HG02610 (cell line): ENCODE measurements at regions not wholly inside any gene's neighbourhood (a gene's known extent, or its start where the extent isn't known, plus 50 kb on each side); places are given as distances from the start of the nearest gene placed in this dataset.
A peak's percentile ranks its signal among the peaks of the same experiment; 100 is the strongest.
"Not testable (repeated sequence)": the region's sequence is repeated elsewhere in the genome, so short reads cannot be mapped to it uniquely, and the experiment has no call there.

Experiments used
- ATAC-seq: cut with Tn5 transposase; IDR thresholded peaks from one replicate; pipeline ENCODE4 v1.9.1; 2021; ENCODE audit warnings: mild to moderate bottlenecking, moderate library complexity; ENCODE audit not compliant: unreplicated experiment

DNA sequence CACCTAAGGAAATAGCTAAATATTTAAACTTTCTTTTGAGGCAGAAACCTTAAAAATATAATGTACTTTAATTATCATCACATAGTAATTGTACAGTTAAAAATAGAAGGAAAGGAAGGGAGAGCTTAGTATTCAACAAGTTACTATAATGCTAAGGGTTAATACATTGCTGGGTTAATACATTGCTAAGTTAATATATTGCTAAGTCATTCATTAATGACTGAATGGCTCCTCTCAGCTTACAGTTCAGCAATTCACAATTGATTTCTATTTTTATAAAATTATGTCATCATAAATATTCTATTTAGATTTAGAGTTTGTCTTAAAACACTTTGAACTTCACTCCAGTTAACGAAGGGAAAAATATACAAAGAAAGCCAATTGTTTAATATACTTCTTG, 207.9 kb downstream of the BMP4 start:
- no peak for ATAC-seq

DNA sequence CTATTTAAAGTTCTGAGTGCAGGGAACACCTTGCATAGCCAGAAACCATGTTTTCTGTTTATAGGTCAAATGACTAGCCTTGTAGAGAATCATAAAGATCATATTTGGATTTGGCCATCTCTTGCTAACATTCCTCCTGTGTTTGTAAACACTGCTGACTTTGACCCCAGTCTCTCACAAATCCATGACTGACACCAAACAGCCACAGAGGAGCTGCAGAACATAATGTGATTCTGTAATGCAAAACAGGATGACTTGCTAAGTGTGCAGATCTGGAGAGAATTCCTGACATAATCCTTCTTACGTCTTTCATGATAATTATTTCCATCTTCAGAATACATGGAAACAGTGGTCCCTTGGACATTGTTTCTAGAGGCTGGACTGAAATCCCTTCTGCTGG, 211.8 kb downstream of the BMP4 start:
- no peak for ATAC-seq

DNA sequence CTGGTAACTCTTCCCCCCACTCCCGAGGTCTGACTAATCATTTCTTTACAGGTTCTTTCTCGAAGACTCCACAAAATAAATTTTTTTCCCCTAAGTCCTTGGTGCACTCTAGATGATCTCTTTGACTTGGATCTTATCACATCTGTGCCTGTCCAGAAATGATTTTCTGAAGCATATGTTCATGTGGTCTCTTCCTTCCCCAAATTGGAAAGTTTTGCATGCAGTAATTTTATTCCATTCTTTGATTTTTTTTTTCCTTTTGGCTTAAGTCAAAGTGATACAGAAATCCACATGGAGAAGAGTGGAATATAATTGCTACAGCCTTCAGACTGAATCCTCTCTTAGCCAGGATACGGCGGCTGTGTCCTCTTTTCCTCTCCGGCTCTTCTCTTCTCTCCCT, 213.3 kb downstream of the BMP4 start:
- ATAC-seq = no peak

DNA sequence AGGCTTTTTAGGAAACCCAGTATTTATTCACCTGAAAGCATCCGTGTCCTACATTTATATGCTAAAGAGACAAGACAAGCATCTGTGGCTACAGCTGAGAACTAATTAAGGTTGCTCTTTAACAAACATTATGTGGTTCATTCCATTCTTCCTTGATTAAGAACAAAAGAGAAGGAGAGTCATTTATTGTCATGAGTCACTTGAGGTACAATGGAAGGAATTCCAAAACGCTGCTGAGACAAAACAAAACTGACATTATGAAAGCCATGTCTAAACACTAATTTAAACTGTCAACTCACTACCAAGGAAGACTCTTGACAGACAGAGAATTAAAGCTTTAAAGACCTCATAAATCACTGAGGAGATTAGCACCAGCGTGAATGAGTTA, 214.4 kb downstream of the BMP4 start:
- ATAC-seq = no peak

DNA sequence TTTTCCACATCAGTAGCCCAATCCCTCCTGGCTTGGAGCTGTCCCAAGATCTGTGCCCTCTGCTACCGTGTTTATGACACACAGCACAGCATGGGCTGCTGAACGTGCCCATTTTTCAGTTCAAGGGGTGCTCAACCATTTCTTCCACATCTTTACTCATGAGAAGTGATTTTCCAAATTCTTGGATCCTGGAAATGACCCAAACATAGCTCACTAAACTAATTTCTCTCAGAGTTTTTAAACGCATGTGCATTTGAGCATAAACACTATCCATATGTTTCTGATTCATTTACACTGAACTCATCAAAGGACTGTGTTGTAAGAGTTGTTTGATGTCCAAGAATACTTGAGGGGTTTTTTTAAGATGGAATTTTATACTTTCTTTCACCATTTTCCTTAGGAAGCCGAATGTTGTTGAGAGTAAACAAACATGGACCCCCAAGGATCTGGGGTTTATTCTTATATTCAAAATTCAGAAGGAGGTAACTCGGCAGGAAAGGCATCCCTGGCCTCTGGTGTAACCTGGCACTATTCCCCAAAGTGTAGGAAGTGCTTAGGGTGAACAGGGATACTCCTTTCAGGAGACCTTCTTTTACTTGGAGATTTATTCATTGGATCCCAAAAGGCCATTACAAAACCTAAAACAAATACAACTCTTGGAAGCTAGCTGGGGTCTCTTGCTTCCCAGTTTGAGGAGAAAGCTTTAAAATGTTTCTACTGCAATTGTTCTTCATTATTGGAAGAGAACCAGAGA, 215.0 kb downstream of the BMP4 start:
- ATAC-seq = no peak

DNA sequence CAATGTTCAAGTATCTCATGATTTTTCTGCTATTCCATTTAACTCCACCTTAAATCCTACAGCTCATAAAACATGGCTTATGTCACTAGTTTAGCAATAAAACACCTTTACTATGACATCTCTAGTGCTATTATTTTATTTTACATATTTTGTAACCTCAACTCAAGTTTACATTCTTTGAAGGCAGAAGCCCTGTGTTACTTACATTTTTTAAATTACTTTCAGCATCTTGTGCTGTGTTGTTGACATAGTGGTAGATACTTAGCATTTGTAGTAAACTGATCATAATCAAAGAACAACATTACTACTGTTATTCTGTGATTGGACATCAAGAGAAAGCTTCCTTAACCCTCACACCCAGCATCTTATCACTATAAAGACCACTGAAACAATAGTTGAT, 216.1 kb downstream of the BMP4 start:
- ATAC-seq = no peak

DNA sequence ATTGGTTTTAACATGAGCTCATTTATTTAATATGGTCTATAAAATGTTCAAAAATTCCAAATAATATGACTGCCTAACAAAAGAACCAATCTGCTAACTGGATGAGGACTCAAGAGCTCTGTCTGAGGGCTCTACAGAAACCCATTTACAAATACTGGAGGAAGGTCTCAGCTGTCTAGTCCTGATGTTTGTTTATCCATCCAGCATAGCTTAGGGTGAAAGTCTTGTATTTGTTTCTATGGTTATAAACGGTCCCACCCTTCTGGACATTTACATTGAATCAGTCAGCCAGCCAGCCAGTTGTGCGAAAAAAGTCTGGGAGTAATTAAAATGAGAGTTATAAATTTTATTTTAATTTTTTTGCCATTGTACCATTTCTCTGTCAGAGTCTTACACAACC, 220.7 kb downstream of the BMP4 start:
- no peak for ATAC-seq

DNA sequence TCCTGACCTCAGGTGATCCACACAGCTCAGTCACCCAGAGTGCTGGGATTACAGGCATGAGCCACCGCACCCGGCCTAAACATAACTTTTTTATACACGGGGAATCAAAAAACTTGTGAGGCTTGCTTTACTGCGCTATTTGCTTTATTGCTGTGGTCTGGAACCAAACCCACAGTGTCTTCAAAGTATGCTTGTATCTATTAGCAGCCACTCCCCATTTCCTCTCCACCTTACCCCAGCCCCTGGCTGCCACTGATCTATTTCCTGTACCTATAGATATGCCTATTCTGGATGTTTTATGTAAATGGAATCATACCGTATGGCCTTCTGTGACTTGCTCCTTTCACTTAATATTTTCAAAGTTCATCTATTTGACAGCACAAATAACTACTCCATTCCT, 233.4 kb downstream of the BMP4 start:
- ATAC-seq = no peak

DNA sequence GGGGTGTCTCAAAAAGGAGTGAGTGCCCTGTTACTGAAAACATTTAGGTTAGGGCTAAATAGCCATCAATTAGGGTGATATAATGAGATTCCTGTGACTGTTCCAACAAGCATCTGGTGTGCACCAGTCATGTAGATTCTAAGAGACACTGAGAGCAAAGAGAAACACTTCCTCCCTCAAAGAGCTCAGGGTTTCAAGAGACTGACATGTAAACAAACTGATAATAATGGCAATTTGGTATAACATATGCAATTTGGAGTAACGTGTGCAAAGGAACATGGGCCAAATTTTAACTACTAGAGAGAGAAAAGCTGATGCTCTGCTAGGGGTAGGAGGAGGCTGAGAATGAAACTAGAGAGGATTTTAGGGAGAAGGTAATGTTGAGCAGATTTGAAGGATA, 237.1 kb downstream of the BMP4 start:
- no peak for ATAC-seq

DNA sequence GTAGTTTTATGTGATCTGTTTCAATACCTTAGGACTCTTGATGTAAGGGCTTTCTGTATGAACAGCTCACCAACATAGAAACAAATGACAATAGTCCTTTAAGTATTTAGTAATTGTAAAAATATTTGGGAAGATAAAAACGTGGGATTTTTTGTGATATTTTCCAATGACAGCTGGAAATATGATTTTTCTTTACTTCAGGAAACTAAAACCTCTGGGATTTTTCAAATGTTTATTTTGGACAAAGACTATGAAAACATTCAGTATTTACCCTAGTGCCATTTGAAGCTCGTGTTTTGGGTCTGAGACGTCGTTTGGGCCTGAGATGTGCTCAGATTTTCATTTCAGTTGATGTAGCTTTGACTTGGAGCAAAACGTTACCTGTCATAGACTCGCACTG, 240.0 kb downstream of the BMP4 start:
- no peak for ATAC-seq

DNA sequence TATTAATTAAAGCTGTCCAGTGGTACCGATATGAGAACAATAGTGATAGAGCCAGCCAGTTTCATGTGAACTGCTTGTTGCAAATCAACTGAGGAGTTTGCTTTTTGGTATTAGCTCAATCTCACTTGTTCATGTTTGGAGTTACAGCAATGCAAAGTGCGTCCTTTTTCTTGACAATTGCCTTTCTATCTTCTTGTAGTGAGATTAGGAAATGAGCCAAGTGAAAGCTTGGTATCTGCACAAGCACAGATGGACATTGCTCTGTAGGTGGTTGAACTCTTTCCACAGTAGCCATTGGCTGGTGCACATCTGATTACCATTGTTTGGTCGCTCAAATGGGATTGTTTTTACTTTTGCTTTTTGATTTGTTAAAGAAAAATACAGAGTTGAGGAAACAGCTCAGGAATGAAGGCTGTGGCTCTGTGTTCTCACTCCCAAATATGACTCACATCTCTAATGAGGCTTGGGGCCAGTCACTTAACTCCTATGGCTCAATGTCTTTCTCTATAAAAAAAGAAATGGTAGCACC, 241.4 kb downstream of the BMP4 start:
- ATAC-seq = no peak

DNA sequence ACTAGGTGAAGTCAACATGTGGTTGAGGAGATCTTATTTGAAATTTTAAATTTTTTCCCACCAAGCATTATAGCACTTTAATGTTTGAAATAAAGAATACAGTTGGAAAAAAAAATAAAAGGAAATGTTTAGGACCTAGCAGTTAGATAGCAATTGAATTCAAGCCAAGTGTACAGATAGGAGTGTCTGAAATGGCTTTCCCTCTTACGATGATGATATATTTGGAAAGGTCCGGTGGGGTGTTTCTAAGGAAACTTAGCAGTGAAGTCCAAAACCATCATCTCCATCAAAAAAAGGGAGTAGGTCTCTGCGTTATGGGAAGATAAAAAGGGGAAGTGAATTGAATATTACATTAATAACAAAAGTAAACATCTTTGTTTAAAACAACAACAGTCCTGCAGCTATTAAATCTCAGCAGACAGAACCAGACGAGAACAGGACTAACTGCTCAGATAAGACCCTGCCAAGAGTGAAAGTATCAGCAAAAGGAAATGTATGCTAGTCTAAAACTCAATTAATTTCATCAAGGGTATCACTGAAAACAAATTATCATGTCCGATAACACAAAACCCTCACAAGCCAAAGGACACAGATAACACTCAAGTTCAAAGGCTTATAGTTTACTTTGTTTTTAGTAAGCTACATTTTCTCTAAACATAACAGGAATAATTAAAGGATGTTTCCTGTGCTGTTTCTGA, 242.0 kb downstream of the BMP4 start:
- ATAC-seq = no peak

DNA sequence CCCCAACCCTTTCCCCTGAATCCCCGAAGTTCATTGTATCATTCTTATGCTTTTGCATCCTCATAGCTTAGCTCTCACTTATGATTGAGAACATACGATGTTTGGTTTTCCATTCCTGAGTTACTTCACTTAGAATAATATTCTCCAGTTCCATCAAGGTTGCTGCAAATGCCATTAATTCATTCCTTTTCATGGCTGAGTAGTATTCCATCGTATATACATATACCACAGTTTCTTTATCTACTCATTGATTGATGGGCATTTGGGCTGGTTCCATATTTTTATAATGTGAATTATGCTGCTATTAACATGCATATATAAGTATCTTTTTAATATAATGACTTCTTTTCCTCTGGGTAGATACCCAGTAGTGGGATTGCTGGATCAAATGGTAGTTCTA, 243.7 kb downstream of the BMP4 start:
- not testable (repeated sequence) for ATAC-seq

DNA sequence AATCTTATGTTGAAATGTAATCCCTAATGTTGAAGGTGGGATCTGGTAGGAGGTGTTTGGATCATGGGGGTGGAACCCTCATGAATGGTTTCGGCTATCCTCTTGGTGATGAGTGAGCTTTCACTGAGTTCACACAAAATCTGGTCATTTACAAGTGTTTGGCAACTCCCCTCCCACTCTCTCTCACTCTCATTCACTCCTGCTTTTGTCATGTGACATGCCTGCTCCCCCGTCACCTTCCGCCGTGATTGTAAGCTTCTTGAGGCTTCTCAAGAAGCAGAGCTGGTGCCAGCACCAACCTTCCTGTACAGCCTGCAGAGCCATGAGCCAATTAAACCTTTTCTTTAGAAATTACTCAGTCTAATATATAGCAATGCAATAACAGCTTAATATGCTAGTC, 245.4 kb downstream of the BMP4 start:
- ATAC-seq = no peak

DNA sequence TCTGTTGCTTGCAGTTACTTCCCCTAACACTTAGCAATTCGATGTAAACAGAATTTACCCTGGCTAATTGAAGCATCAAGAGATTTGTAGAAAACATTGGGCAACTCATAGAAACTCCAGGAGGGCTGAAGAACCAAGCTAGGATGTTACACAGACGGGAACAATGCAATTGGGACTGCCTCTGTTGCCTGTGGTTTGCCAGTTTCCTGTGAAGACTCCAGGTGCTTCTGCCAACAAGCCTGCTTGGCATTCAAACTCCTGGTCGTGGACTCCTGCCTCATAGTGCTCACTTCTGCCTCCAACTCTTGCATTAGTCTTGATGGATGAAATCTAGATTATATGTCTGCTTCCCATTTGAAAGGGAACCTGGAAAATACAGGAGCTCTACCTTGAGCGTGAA, 246.0 kb downstream of the BMP4 start:
- no peak for ATAC-seq

DNA sequence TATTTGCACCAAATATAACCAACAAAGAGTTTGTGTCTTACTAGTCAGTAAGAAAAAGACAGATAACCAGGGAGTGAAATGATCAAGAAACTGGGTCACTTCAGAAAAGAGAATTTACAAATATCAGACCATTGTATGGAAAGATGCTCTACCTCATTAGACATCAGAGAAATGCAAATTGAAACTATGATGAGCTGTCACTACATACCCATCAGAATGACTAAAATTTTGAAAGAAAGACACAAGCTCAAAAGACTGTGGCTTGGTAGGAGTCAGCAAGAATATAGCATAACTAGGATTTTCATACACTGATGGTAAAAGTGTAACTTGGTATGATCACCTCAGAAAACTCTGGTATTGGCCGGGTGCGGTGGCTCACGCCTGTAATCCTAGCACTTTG, 247.2 kb downstream of the BMP4 start:
- ATAC-seq = no peak

DNA sequence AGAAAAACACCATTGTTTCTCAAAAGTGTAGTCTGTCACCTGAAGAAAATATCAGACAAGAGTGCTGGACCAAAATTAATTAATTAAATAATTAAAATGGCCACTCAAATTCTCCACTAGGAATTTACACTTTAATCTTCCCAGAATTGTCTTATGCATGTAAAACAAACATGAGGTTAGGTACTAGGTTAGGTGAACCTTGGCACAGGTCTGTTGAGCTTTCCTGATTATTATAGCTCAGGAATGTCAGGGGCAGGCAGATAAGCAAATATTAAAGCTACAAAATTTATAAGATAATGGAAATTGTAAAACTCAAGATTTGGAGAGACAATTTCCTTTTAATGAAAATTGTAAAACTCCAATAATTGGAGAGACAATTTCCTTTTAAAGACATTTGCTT, 253.2 kb downstream of the BMP4 start:
- ATAC-seq = no peak

DNA sequence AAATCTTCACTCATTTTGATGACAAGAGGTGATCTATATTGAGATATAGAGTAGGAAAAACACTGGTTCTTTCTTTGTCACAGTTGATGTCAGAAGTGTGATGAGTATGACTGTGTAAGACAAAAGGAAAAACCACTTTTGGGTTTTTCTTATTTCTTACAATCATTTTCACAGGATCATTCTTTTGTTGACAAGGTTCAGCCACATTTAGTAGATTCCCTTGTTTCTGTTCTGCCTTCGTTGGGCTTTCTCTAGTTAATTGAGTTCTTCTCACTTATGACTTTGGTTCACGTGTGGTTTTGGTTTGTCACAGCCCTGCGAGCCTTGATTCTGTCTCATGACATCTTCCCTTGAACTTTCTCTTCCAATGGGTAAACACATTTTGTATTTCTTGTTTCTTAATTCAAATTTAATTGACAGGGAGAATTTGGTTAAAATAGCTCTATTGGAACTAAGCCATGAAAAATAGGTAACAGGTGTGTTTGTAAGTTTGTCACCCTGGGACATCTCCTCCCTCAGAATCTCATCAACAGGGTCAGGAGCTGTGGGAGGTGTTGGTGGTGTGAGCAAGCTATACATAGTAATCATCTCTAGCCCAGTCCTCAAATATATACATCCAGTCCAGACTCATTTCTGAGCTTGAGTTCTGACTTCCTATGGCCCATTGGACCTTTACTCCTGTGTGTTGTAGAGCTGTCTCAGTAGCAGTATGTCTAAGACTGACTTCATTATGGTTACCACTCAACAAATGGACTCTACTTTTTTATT, 255.3 kb downstream of the BMP4 start:
- peak; percentile 73 for ATAC-seq

DNA sequence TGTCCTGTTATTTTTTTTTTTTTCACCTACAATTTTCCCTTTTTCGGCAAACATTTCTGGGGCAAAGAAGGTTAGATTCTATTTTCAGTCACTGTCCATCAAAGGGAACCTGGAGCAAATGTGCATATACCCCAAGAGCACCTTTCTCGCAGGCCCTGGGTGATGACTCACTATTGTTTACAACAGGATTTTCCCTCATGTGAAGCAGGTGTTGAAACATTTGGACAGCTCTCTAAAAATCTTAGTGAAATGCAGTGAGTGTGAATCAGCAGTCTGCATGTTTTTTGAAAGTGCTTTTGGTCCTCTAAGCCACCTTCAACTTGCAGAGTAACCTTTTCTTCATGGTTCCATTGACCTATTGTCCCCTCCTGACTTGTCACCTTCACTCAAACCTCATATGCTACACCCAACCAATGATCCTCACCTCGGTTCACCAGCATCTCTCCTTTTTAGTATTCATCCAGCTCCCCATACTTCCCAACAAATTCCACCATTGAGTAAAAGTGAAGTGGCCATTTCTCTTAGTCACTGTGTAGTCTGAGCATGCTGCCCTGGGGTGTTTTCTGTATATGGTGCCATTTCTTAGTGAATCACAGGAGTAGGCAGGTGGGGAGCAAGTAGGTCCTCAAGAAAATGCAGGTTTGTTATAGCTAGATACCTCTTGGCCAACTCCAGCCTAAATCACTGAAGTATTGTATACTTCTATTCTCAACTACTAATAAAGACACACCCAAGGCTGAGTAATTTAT, 260.2 kb downstream of the BMP4 start:
- ATAC-seq = no peak

DNA sequence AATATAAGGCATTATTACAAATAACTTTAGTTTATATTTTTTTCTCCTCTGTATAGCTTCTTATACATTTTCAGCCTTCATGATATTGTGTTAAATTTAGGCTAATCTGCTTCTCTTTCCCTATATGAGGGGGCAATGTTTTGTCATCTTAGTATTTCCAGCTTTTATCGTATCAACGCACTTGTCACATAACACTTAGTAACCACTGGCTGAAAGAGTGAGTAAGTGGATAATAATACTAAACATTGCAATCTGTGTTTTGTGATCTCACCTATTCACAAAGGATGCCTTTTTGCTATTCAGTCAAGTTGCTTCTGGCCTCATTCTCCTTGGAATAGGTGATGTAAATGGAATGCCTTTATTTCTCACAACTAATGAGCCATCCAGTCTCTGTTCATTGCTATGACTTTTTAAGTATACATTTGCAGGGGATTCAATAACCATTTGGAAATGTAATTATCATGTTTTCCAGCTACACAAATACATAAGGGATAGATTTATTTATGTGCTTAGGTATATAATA, 260.9 kb downstream of the BMP4 start:
- ATAC-seq = no peak

DNA sequence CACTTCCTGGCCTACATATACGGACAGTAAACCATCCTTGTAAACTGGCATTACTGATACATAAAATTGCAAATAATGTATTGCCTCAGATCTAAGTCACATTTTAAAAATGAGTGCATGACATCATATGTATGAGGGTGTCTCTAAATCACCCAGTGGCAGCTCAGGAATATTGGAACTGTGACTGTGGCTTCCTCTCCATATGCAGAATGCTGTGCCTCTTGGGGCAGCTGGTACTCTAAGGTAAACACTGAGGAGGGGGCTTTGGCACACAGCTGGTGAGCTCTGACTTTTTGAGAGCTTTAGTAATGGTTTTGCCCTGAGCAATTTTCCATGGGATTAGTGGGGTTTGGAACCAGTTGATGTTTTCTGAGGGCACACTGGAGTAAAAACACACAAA, 263.7 kb downstream of the BMP4 start:
- ATAC-seq = no peak
